ENCODE measurements at regions not wholly inside any gene's neighbourhood (a gene's known extent, or its start where the extent isn't known, plus 50 kb on each side); places are given as distances from the start of the nearest gene placed in this dataset.
A peak's percentile ranks its signal among the peaks of the same experiment; 100 is the strongest.
"Not testable (repeated sequence)": the region's sequence is repeated elsewhere in the genome, so short reads cannot be mapped to it uniquely, and the experiment has no call there.

DNA sequence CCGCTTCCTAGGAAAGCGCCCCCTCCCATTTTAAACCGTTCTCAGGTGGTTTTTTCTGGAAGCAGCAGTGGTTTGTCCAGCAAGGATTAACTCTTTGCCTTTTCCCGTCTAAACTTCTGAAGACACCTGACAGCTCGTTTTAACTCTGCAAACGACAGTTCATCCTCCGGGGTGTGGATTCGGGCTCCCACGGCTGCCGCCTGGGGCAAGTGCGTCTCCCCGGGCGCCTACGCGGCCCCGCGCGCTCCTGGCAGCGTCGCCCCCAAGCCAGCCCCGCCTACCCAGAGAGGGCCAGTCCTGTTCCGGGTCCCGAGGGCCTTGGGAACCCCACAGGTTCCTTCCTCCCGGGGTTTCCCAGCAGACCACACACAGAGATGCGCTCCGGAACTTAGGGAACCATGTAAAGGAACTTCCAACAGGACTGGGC lies 54.4 kb downstream of the PRR18 start:
- no peak for DNase-seq

DNA sequence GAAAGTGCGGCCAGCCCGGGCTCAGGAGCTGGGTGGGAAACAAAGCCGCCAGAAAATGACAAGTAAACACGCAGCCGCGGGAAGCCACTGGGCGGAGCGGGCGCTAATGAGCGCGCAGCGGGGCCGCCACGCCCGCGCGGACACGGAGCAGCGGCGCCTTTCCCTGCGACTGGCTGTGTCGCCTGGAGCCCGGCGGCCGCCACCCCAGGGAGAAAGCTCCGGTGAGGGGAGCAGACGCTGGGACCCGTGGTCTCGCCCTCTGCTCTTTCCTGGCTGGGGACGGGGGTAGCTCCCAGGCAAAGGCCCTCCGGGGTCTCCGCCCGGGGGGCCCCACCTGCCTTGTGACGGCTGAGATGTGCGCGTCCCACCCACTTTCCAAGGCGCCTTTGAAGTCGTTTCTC lies 54.9 kb downstream of the PRR18 start:
- peak in 1 of 3 experiments; percentile 38 for DNase-seq

DNA sequence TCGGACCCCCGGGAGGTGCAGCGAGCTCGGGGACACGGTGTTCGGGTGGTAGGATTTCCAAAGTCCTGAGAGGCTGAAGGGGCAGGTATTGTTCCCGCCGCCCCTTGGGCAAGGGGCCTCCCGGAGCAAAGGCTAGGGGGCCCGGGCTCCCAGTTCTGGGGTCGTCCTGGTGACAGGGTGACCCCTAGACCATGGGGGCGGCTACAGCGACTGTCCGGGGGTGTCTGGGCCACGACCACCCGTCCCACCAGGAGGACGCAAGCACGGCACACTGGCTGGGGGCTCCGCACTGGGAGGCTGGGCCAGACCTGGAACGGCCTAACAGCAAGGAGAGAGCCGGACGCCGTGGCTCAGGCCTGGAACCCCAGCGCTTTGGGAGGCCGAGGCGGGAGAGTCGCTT lies 55.6 kb downstream of the PRR18 start:
- DNase-seq = no peak

DNA sequence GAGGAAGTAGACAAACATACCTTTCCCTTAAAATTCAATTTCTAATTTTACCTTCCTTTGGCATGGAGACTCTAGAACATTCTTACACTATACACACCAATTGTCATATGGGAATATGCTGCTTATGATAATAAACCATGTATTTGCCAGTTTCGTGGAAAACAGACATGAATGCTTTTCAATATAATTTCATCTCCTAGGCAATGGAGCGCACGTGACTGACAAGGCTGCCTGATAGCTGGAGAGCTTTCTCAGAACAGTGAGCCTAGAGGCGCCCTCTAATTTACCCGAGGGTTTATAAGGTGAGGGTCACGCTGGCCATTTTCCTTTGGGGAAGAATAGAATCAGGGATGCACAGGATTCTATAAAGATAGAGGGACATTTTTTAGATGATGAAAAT lies 56.5 kb downstream of the PRR18 start:
- DNase-seq = no peak

DNA sequence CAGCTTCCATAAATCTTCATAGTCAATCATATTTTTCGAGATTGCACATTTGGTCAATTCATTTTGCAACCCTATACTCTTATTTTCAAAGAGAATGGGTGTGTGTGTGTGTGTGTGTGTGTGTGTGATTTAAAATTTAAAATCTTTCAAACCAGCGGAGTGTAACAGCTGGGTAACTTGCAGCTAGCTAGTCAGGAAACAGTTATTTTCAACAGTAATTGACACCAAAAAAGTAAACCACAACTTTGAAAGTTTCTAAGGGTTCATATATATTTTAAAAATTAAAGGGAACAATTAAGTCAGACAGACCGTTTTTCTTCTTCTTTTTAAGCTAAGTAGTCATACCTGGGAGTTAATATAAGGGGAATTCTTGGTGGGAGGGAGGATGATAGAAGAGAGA lies 57.0 kb downstream of the PRR18 start:
- DNase-seq = no peak

DNA sequence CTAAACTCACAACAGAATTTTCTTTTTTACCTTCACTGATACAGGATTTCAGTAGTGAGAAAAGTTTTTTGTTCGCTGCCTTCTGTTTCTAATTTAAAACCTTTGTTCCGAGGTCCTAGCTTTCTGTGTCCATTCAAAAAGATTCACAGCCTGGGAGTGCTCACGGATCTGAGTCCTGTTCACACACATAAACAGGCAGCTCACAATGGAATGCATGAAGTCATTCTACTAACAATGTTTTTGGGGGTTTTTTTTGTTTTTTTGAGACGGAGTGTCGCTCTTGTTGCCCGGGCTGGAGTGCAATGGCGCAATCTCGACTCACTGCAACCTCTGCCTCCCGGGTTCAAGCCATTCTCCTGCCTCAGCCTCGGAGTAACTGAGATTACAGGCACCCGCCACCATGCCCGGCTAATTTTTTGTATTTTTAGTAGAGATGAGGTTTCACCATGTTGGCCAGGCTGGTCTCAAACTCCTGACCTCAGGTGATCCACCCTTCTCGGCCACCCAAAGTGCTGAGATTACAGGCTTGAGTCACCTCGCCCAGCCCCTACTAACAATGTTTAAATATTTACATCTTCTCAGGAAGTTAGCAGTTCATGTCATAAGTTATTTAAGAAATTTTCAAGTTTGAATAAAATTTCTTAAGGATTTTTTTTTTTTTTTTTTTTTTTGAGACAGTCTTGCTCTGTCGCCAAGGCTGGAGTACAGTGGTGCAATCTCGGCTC lies 59.0 kb downstream of the PRR18 start:
- not testable (repeated sequence) for DNase-seq

DNA sequence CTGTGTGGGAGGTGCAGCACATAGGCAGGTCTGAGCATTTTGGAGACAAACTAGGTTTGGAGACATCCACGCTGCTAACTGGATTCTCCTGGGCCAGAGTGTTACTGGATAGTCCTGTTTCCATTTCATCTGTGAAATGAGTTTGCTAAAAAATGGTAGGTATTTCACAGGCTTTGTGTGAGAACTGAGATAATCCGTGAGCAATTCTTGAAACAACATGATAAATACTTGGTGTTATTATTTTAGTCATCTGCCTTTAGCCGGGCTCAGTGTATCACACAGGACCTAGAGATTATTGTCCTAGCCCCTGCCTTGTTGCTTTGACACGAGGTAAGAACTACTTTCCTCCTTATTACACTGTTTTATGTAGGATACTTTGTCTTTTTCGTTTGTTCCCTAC lies 63.0 kb downstream of the PRR18 start:
- no peak for DNase-seq

DNA sequence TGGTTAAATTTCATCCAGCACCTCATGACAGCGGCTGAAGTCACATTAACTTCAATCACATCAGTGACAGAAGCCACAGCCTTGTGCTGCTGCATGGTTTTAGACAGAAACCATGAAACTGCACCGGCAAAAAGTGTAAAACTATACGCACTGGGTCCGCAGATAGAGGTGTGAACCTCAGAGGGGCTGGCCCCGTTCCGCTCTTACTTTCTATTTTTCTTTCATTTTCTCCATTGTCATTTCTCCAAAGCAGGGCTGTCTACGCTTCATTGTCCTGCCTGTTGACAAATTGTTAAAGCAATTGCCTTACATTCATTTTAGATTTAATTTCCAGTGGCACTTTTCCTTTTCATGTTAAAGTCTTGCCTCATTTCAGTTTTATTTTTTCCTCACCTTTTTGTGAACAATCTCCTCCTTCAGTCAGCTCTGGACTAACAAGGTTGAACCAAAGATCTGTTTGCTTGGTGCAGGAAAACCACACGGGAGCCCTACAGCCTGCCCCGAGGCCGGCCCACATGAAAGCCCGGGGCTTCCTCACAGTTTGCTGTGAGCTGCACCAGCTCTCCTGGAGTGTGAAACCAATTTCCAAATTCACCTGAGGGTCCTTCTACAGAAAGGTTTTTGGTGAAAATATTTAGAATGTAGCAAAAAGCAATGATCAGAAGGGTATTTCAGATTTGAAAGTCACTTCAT lies 63.7 kb downstream of the PRR18 start:
- no peak for DNase-seq

DNA sequence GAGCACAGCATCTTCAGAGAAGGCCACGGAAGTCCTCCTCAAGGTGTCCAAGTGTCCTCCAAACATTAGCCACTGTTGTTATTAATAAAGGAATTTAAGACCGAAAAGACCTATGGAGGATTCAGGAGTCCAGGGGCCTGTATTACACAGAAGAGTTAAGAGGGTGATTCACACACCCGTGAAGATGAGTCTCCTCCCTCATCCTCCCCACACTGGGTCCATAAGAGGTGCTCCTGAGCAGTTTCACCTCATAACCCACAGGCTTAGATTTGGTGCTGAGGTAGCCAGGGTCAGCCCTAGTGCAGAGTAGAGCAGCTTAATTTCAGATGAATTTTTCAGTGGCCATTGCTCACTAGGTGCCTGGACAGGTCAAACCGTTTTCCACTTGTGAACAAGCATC lies 65.3 kb downstream of the PRR18 start:
- no peak for DNase-seq

DNA sequence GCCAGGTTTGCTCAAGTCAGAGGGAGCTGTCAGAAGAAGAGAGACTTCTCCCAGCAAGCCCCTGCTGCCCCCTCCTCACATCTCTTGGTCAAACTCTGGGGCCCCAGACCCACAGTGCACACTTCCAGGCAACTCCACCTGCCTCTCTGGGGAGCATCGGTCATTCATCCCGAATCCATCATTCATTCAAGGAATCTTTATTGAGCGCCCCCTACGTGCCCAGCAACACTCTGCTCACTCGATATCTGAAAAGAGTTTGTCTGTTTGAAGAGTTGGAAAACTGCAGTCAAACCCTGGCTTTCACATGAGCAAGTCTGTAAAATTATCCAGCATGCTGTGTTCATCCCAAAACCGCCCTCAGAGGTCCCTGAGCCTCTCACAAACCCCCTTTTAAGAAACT lies 66.2 kb downstream of the PRR18 start:
- no peak for DNase-seq

DNA sequence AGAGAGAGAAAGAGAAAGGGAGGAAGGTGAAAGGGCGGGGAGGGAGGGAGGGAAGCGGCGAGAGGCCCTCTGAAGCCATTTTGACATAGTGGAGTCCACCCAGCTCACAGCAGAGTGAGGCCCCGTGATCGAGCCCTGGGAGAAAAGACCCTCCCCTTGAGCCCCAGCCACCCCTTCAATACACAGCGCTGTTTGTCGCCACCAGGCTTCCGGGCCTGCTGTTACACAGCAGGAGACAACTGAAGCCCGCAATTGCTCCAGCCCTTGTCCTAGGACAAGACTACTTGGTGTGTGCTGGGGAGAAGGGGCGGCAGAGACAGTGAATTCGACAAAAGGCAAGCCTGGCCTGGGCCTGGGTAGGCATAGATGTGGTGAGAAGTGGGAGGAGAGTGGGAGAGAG lies 67.3 kb downstream of the PRR18 start:
- DNase-seq = no peak

DNA sequence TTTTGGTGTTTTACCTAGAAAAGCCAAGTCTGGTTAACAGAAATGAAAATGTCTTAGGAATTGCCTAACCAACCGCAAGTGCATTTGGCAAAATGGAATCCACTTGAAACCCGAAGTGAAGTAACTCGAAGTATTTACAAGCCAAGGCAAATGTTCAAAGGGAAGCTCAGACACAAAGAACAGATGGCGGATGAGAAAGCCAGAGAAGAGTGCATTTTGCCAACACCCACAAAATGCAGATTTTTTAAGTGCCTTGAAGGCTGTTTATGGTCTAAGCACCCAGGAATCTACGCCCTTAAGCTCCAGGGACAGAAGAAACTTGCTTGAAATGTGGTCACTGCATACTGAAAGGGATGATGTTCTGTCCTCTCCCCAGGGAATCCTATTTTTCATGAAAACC lies 70.0 kb upstream of the TBXT start:
- no peak for DNase-seq

DNA sequence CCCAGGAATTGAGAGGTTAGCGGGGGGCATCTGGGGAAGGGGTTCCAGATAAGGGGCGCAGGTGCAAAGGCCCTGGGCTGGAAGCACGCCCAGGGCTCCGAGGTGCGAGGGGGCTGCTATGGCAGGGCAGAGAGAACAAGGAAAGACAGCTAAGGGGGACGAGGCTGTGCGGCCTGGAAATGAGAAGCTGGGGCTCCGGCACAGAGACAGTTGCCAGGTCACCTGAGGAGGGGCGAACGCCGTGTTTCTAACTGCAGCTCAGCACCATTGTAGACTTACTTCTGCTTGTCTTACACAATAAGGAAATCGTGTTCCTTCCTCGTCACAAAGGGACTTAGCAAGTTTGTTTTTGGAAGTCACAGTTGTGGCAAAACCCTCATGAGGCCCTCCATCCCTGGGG lies 68.9 kb upstream of the TBXT start:
- DNase-seq = no peak

DNA sequence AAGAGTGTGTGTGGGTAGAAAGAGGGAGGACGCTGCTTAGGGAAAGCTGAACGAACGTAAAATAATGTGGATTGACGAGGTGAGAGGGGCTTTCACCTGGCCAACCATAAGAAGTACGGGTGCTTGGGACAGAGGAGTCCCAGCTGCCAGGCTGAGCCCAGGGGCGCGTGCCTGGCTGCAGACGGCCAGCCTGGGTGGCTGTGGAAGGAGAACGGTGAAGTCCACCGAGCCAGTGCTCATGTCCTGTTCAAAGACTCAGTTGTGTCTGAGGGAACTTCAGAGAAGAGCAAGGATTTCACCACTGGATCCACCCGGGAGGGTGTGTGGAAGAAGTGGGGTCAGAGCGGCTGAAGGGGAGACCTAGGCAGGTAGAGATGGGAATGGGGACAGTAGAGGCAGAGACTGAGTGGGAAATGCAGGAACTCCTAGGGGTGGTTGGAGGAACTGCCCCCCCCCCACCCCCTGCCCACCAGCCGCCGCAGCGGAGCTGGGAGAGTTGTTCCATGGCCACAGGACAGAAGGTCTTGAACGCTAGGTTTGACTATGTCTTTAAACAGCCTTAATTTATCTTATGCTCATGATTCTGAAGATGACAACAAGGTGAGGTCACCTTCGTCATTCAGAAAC lies 68.1 kb upstream of the TBXT start:
- no peak for DNase-seq

DNA sequence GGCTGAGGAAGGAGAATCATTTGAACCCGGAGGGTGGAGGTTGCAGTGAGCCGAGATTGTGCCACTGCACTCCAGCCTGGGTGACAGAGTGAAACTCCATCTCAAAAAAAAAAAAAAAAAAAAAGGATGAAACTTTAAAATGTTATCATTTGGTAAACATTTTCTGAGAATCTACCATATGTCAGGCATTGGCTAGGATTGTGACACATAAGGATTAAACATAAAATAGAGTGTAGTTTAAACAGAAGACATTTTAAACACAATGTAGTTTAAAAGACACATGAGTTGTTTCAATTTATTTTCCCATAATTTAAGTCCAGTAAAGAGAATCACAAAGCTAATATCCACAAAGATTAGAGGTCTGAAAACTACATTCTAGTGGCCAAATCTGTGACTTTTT lies 63.5 kb upstream of the TBXT start:
- DNase-seq = not testable (repeated sequence)

DNA sequence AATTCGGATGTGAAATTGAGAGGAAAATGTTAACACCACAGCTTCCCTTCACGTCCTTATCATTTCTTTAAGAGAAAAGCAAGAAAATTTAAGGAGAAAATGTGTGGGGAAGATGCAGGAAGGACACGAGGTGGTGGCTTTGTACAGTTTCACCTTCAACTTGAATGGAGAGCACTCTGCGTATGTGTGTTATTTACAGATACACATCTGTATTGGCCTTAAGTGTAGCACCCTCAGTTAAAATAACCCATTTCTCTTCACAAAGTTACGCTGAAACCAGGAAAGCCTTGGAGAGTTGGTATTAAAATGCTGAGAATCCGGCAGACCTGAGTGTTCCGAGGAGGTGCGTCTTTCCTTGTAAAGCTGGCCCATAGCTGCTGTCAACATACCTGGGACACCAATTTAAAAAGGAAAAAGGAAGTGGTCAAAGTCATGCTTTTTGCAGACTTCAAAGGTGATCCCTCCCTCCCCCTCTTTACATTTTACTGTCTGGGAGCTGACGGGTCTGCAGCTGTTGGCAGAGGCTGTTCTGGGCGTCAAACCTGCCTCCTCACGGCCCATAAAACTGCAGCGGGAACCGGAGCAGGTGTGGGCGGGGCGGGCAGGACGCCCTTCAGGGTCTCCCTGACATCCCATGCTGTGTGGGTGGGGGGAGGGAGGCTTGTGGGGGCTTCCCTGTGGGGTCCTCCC lies 61.3 kb upstream of the TBXT start:
- DNase-seq = no peak

DNA sequence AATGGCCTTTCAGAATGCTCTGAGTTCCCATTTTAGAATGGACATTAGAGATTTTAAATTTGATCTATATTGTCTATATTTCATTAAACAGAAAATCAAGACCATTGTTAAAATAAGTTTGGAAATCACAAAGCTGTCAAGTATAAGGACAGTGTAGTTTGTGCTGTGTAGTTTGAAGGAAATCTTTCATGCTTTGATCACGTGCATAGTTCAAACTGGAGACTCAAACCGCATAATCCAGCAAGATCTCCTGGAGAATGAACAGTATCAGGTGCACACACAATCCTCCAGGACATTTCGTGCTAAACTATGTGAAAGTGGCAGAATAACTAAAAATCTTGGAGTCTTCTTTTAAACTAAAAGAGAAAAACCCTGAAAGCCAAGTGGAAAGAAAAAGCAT lies 60.8 kb upstream of the TBXT start:
- no peak for DNase-seq

DNA sequence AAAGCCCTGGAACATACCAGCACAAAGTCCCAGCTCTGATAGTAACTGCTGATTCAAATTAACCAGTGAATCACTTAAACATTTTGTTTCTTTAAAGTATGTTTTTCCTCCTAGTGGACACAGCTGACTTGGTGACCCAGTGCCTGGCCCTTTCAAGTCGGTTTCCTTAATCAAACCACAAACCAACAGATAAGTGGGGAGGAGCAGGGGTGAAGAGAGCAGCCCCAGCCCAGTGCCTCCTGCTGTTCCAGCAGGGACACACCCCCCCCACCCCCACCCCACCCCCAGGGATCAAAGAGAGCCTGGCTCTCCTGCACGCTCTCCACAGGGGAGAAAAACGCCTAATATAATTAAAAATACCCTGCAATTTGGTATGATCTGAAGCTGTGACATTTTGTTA lies 55.4 kb upstream of the TBXT start:
- DNase-seq = no peak

DNA sequence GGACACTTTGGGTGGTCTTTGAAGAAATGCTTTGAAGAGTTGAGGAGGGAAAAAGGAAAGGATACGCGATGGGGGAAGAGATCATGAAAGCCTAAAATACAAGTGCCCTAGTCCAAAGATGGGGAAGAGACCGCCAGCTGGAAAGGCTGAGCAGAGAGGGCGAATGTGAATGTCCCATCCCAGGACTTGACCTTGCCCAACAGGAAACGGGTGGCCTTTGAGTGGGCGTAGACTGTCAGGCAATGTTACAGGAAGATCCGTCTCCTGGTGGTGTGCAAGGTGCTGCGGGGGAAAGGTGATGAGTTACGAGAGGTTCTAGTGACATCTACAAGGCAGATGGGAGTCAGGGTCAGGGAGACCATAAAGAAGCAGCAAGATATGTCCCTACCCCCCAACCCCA lies 55.0 kb upstream of the TBXT start:
- DNase-seq = no peak

DNA sequence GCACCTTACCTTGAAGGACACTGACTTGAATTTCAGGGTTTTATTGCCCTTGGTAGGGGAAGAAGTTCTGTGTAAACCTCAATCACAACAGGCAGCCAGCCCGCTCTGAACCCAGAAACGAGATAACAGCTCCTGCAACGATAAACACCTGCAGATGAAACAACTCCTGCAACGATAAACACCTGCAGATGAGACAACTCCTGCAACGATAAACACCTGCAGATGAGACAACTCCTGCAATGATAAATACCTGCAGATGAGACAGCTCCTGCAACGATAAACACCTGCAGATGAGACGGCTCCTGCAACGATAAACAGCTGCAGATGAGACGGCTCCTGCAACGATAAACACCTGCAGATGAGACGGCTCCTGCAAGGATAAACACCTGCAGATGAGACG lies 54.0 kb upstream of the TBXT start:
- no peak for DNase-seq

DNA sequence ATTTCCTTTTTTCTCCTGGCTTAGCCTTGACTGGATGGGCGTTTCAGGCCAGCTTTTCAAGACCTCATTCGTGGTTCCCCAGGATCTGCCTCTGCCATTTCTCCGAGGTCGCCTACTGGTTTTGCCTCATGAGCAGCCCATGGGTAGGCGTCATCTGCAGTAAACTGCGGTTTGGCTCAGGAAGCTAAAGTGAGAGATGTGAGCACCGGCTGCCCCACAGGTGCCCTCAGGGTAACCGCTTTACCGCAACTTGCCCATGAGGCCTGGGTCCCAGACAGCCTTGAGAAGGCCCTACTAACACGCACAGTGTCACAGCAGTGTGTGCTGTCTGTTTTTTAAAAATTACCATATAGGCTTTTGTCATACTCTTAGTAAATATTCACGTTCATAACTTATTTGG lies 53.4 kb upstream of the TBXT start:
- no peak for DNase-seq

All from NCI-H1417 (cell line).